ENCODE measurements at regions not wholly inside any gene's neighbourhood (a gene's known extent, or its start where the extent isn't known, plus 50 kb on each side); places are given as distances from the start of the nearest gene placed in this dataset.

- DNase-seq, result no peak
- H3K36me3 Mint-ChIP-seq (ENCODE audit: low read depth), result no peaks in the 10 kb centered on the region
- intact Hi-C loops (cut with micrococcal nuclease), result no loop called here
- TF ChIP-seq, protein P1, sequence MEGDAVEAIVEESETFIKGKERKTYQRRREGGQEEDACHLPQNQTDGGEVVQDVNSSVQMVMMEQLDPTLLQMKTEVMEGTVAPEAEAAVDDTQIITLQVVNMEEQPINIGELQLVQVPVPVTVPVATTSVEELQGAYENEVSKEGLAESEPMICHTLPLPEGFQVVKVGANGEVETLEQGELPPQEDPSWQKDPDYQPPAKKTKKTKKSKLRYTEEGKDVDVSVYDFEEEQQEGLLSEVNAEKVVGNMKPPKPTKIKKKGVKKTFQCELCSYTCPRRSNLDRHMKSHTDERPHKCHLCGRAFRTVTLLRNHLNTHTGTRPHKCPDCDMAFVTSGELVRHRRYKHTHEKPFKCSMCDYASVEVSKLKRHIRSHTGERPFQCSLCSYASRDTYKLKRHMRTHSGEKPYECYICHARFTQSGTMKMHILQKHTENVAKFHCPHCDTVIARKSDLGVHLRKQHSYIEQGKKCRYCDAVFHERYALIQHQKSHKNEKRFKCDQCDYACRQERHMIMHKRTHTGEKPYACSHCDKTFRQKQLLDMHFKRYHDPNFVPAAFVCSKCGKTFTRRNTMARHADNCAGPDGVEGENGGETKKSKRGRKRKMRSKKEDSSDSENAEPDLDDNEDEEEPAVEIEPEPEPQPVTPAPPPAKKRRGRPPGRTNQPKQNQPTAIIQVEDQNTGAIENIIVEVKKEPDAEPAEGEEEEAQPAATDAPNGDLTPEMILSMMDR (IDR thresholded peaks at IDR 0.05), result no peak
- H3K27ac Mint-ChIP-seq, result no peak overlapping the region
- no peaks in the 10 kb centered on the region for H3K4me1 Mint-ChIP-seq
- H3K27me3 Mint-ChIP-seq, result no peaks in the 10 kb centered on the region
- ChIA-PET CTCF (no interaction called here), POLR2A (no interaction called here)
- no peak overlapping the region for H3K4me3 Mint-ChIP-seq
- H3K9me3 Mint-ChIP-seq, result no peaks in the 10 kb centered on the region
- ATAC-seq (ENCODE audit: low read depth), result no peak
These were observed 94.2 kb downstream of the SLC24A2 start for GRCh38 chr9:19694601-19695000.

- POLR2A ChIA-PET, result no interaction called here
- TF ChIP-seq, protein P1 (IDR thresholded peaks at IDR 0.05), result no peak
- Mint-ChIP-seq H3K36me3 (ENCODE audit: low read depth) (no peaks in the 10 kb centered on the region), H3K4me1 (no peaks in the 10 kb centered on the region), H3K27ac (no peak overlapping the region), H3K4me3 (no peak overlapping the region), H3K27me3 (no peaks in the 10 kb centered on the region), H3K9me3 (peaks cover 19% of the 10 kb centered on the region)
- intact Hi-C loops (cut with micrococcal nuclease), result no loop called here
- DNase-seq (no peak), ATAC-seq (ENCODE audit: low read depth) (no peak)
- CTCF ChIA-PET, result no interaction called here
These were observed 98.7 kb downstream of the SLC24A2 start for GRCh38 chr9:19690128-19690527.

DNA sequence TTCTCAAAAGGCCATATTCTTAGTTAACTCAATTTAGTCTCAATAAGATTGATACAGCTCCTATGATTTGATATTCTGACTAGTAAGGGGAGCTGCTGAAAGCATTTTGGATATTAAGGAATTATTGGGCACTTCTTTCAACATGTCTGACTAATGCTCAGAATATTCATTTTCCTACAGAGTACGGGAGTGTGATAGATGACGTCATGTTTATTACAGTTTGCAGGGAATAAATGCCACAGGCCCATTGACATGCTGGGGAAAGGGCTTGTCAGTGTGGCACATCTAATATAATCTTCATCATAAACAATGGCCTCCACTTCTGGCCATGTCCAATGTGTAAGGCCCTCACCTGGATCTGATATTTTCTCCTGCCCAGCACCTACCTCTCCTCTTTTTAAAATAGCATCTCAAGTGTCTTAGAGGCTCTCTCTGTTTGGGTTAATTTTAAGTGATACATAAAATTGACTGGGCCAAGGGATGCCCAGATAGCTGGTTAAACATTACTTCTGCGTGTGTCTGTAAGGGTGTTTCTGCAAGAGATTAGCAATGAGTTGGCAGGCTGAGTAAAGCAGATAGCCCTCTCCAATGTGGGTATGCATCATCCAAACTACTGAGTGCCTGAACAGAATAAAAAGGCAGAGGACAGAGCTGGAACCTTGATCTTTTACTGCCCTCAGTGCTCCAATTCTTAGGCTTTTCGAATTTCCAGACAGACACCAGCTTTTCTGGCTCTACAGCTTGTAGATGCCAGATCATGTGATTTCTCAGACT, 99.3 kb downstream of the SLC24A2 start:
- DNase-seq (no peak), ATAC-seq (ENCODE audit: low read depth) (no peak)
- Mint-ChIP-seq H3K9me3 (peaks cover 22% of the 10 kb centered on the region), H3K4me1 (no peaks in the 10 kb centered on the region), H3K4me3 (no peak overlapping the region), H3K27ac (no peak overlapping the region), H3K27me3 (no peaks in the 10 kb centered on the region), H3K36me3 (ENCODE audit: low read depth) (no peaks in the 10 kb centered on the region)
- CTCF ChIA-PET, result no interaction called here
- POLR2A ChIA-PET, result no interaction called here
- intact Hi-C loops (cut with micrococcal nuclease), result no loop called here
- TF ChIP-seq, protein P1 (IDR thresholded peaks at IDR 0.05), result no peak

DNA sequence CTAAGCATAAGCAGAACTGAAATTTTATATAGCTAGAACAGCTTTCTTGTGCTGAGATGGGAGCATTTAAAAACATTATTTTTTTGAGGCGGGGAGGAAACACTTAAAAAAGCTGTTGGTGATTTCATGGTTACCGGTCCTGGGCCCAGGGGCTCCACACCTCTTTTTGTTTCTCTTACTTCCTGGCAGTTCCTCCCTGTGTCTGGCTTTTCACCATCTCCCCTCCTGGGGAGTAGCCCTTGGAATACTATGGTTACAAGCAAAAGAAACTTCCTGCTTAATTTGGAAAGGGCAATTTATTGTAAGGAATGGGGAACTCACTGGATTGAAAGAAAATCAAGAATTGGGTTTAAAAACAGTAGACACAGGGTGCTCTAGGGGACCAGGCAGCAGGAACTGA, 105.1 kb downstream of the SLC24A2 start:
- no peaks in the 10 kb centered on the region for H3K27me3 Mint-ChIP-seq
- DNase-seq, result no peak

DNA sequence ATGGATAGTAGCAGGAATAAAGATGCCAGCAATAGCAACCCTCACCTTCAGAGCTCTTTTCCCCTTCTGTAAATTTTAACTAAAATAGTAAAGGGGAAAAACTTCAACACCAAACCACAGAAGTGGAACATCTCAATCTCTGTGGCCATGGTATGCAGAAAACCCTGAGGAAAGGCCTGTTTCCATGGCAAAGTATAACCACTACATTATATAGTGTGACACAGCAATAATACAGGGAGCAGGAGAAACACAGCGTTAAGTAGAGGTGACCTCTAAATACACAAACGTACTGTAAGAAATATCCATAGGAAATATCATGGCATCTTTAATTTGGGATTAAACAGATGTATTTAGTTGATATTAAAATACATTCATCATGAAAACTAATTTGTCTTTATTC, 106.4 kb downstream of the SLC24A2 start:
- DNase-seq, result no peak
- ATAC-seq (ENCODE audit: low read depth), result no peak
- intact Hi-C loops (cut with micrococcal nuclease), result no loop called here
- TF ChIP-seq, protein P1 (IDR thresholded peaks at IDR 0.05), result no peak
- no peaks in the 10 kb centered on the region for H3K36me3 Mint-ChIP-seq (ENCODE audit: low read depth)
- no peaks in the 10 kb centered on the region for H3K4me1 Mint-ChIP-seq
- ChIA-PET CTCF (no interaction called here), POLR2A (no interaction called here)
- peaks cover 20% of the 10 kb centered on the region for H3K9me3 Mint-ChIP-seq
- no peaks in the 10 kb centered on the region for H3K27me3 Mint-ChIP-seq
- H3K27ac Mint-ChIP-seq, result no peak overlapping the region
- H3K4me3 Mint-ChIP-seq, result no peak overlapping the region

More for the DNA sequence above, 105.1 kb downstream of the SLC24A2 start:
- POLR2A ChIA-PET, result no interaction called here
- no peaks in the 10 kb centered on the region for H3K36me3 Mint-ChIP-seq (ENCODE audit: low read depth)
- no peak for ATAC-seq (ENCODE audit: low read depth)
- TF ChIP-seq, protein P1 (IDR thresholded peaks at IDR 0.05), result no peak
- no peak overlapping the region for H3K27ac Mint-ChIP-seq
- peaks cover 24% of the 10 kb centered on the region for H3K9me3 Mint-ChIP-seq
- intact Hi-C loops (cut with micrococcal nuclease), result no loop called here
- CTCF ChIA-PET, result no interaction called here
- H3K4me1 Mint-ChIP-seq, result no peaks in the 10 kb centered on the region
- no peak overlapping the region for H3K4me3 Mint-ChIP-seq

Measured in activated B cell treated with CpG ODN at 0.5 μM for 24 hours (primary cell).